ENCODE measurements at regions not wholly inside any gene's neighbourhood (a gene's known extent, or its start where the extent isn't known, plus 50 kb on each side); places are given as distances from the start of the nearest gene placed in this dataset.
"Not testable (repeated sequence)": the region's sequence is repeated elsewhere in the genome, so short reads cannot be mapped to it uniquely, and the experiment has no call there.

GRCh38 chr4:157700898-157701694 is 471.7 kb downstream of the GASK1B start:
- ATAC-seq (peak in 6 of 8 donors; percentile 58 to 92 (median 66)), DNase-seq (peak in 1 of 2 donors; percentile 32)
- intact Hi-C loops (cut with DNase I) = no loop called here
- Histone ChIP-seq H3K27me3 (no peaks in the 10 kb centered on the region), H3K4me1 (peaks cover 0 to 25% (median 12%) of the 10 kb centered on the region in 9 donors), H3K36me3 (no peaks in the 10 kb centered on the region), H3K9me3 (peaks cover 0 to 3% (median 0%) of the 10 kb centered on the region in 11 donors), H3K4me3 (no peak overlapping the region), H3K27ac (peak overlapping the region in 4 of 10 donors; percentile 13 to 51 (median 29))
- TF ChIP-seq CTCF (IDR thresholded peaks at IDR 0.05) = no peak
- WGBS, 2 donors = 33 to 37% methylated on average over 3 of the region's 3 CpGs

GRCh38 chr4:157689476-157689875 is 468.9 kb downstream of the GRIA2 start:
- TF ChIP-seq CTCF (IDR thresholded peaks at IDR 0.05) = no peak
- peaks cover 0 to 4% (median 0%) of the 10 kb centered on the region in 11 donors for H3K9me3 ChIP-seq
- WGBS, 2 donors = 66 to 82% methylated on average over 1 of the region's 1 CpG
- no peaks in the 10 kb centered on the region for H3K4me1 ChIP-seq
- no peak for DNase-seq
- H3K27me3 ChIP-seq = no peaks in the 10 kb centered on the region
- H3K27ac ChIP-seq = no peak overlapping the region
- no peak for ATAC-seq
- H3K4me3 ChIP-seq = no peak overlapping the region
- no peaks in the 10 kb centered on the region for H3K36me3 ChIP-seq
- intact Hi-C loops (cut with DNase I) = no loop called here

- no peak for DNase-seq
- Histone ChIP-seq H3K4me3 (no peak overlapping the region), H3K9me3 (peaks cover 0 to 4% (median 0%) of the 10 kb centered on the region in 11 donors), H3K4me1 (no peaks in the 10 kb centered on the region), H3K27me3 (no peaks in the 10 kb centered on the region), H3K27ac (no peak overlapping the region), H3K36me3 (no peaks in the 10 kb centered on the region)
- TF ChIP-seq CTCF (IDR thresholded peaks at IDR 0.05) = no peak
- 83 to 95% methylated on average over 1 of the region's 1 CpG for WGBS, 2 donors
- intact Hi-C loops (cut with DNase I) = no loop called here
- no peak for ATAC-seq
Measured at GRCh38 chr4:157687971-157688370, 467.4 kb downstream of the GRIA2 start.

- H3K9me3 ChIP-seq = peaks cover 0 to 14% (median 0%) of the 10 kb centered on the region in 11 donors
- DNase-seq; H3K4me3 ChIP-seq; ATAC-seq; H3K4me1 ChIP-seq; H3K36me3 ChIP-seq; H3K27me3 ChIP-seq; H3K27ac ChIP-seq; intact Hi-C loops (cut with DNase I): not testable (repeated sequence)
Measured at GRCh38 chr4:157679326-157679725, 458.8 kb downstream of the GRIA2 start.

- Histone ChIP-seq H3K27me3 (no peaks in the 10 kb centered on the region), H3K4me3 (no peak overlapping the region), H3K9me3 (peaks cover 0 to 14% (median 0%) of the 10 kb centered on the region in 11 donors), H3K4me1 (no peaks in the 10 kb centered on the region), H3K36me3 (no peaks in the 10 kb centered on the region), H3K27ac (no peak overlapping the region)
- DNase-seq (no peak), ATAC-seq (no peak)
- TF ChIP-seq CTCF (IDR thresholded peaks at IDR 0.05) = no peak
- intact Hi-C loops (cut with DNase I) = no loop called here
- 85 to 88% methylated on average over 3 of the region's 3 CpGs for WGBS, 2 donors
Measured at GRCh38 chr4:157678478-157678877, 457.9 kb downstream of the GRIA2 start.
